T47D (cell line): ENCODE measurements at regions not wholly inside any gene's neighbourhood (a gene's known extent, or its start where the extent isn't known, plus 50 kb on each side); places are given as distances from the start of the nearest gene placed in this dataset.

Experiments
- DNase-seq, 2 experiments: peaks; one replicate each; pipeline versions ENCODE4 v3.0.0 to v3.0.0-alpha.2; 2011 to 2012; ENCODE audit warnings: low read depth in 1 of 2, low spot score in 1 of 2
- JUND ChIP-seq: IDR thresholded peaks from 2 replicates; pipeline ENCODE4 v1.6.1; 2012; ENCODE audit warnings: low read depth
- in situ Hi-C: cut with HindIII; loops from 2 replicates; pipeline ENCODE4 v1.10.0; 2016; ENCODE audit warnings: low sequenced_read_pairs, low pct_unique_long_range_greater_than_20kb

GRCh38 chr3:188051801-188052168, 102.2 kb upstream of the LPP start:
- in situ Hi-C loops, result no loop called here
- no peak for DNase-seq
- no peak for TF ChIP-seq JUND

- in situ Hi-C loops, result no loop called here
- TF ChIP-seq JUND, result no peak
- DNase-seq, result peak in 1 of 2 experiments; percentile 85
Observed at GRCh38 chr3:188052169-188053035, 101.6 kb upstream of the LPP start.

GRCh38 chr3:188053036-188053340, 101.0 kb upstream of the LPP start:
- in situ Hi-C loops, result no loop called here
- TF ChIP-seq JUND, result no peak
- peak in 1 of 2 experiments; percentile 60 for DNase-seq

- no peak for DNase-seq
- in situ Hi-C loops, result no loop called here
- TF ChIP-seq JUND, result no peak
Observed at GRCh38 chr3:188053710-188054380, 100.1 kb upstream of the LPP start.

GRCh38 chr3:188054541-188054940, 99.4 kb upstream of the LPP start:
- no peak for TF ChIP-seq JUND
- in situ Hi-C loops, result no loop called here
- DNase-seq, result no peak

GRCh38 chr3:188055388-188055787, 98.6 kb upstream of the LPP start:
- in situ Hi-C loops, result no loop called here
- no peak for DNase-seq
- TF ChIP-seq JUND, result no peak

GRCh38 chr3:188057124-188057523, 96.8 kb upstream of the LPP start:
- in situ Hi-C loops, result no loop called here
- peak in 1 of 2 experiments; percentile 96 for DNase-seq
- peak; percentile 72; the same call in 1 of the 2 replicates for TF ChIP-seq JUND

GRCh38 chr3:188058569-188059184, 95.3 kb upstream of the LPP start:
- TF ChIP-seq JUND, result no peak; the same call in 1 of the 2 replicates
- in situ Hi-C loops, result no loop called here
- DNase-seq, result peak in 1 of 2 experiments; percentile 89

- no peak for DNase-seq
- no peak for TF ChIP-seq JUND
- in situ Hi-C loops, result no loop called here
Observed at GRCh38 chr3:188059351-188059750, 94.6 kb upstream of the LPP start.

GRCh38 chr3:188060264-188060835, 93.6 kb upstream of the LPP start:
- no peak for TF ChIP-seq JUND
- DNase-seq, result peak in 1 of 2 experiments; percentile 73
- in situ Hi-C loops, result no loop called here

GRCh38 chr3:188060840-188061544, 93.0 kb upstream of the LPP start:
- peak in 1 of 2 experiments; percentile 67 for DNase-seq
- in situ Hi-C loops, result no loop called here
- no peak for TF ChIP-seq JUND

GRCh38 chr3:188062216-188062615, 91.7 kb upstream of the LPP start:
- TF ChIP-seq JUND, result no peak
- no peak for DNase-seq
- in situ Hi-C loops, result no loop called here
